ENCODE measurements at regions not wholly inside any gene's neighbourhood (a gene's known extent, or its start where the extent isn't known, plus 50 kb on each side); places are given as distances from the start of the nearest gene placed in this dataset.

DNA sequence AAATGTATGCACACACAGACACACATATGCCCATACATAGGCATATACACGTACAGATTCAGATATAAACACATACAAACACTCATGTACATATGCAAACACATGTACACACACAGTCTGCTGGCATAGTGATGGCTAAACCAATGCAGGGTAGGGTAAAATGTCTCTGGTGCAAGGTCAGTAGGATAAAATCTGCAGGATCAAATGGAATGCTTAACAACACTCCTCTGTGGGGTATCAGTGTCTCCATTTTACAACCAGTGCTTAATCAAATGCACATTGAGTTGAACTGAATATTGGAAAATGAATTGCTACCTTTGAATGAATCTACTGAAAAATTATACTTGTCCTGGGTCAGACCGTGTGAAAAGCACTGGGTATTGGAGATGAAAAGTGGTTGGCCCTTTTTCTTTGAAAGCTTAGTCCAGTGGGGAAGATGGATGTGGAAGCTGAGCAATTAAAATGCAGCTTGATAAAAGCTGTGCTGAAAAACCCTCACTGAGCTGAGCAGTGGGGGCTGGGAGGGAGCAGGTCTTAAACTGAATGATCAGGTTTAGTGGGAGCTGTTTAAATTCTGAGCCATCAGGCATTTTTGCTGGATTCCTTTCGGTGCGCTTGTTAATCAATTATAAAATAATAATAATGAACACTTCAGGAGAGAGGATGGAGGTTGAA is 314.7 kb downstream of the HAPSTR1 start:
- Mint-ChIP-seq H3K4me1 (peaks cover 16% of the 10 kb centered on the region), H3K36me3 (no peaks in the 10 kb centered on the region), H3K27ac (no peak overlapping the region), H3K9me3 (no peaks in the 10 kb centered on the region), H3K4me3 (no peak overlapping the region), H3K27me3 (ENCODE audit: low read depth) (no peaks in the 10 kb centered on the region)
- ATAC-seq = no peak
- no peak for DNase-seq (ENCODE audit: low spot score)
- ChIA-PET CTCF (no interaction called here), POLR2A (no interaction called here)
- TF ChIP-seq ZNF232 (CRISPR knock-in tag; IDR thresholded peaks at IDR 0.05) (no peak), RORB (CRISPR knock-in tag; IDR thresholded peaks at IDR 0.05) (no peak), TEAD1 (CRISPR knock-in tag; IDR thresholded peaks at IDR 0.05) (no peak)

DNA sequence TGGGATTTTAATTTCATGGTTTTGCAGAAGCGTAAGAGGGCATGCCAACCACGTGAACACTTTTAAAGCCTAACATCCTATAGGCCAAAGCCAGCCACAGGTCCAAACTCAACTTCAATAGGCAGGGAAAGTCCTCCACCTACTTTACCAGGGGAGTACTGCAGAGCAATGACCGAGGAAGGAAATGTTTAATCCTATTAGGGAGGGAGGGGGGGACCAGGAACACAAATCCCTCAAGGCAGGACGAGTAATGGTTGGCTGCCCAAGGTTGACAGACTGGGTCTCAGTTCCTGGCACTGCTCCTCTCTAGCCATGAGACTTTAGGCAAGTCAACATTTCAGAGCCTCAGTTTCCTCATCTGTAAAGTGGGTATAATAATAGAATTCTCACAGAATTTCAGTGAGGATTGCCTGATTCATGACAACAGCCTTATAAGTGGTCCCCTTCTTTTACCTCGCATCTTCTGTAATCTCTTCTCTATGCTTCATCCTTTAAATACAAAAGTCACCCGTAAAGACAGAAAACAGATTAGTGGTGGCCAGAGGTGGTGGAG is 315.8 kb downstream of the HAPSTR1 start:
- TF ChIP-seq ETV6 (CRISPR knock-in tag; IDR thresholded peaks at IDR 0.05) (no peak), NR3C1 (CRISPR knock-in tag; conservative IDR thresholded peaks at IDR 0.05; ENCODE audit: low read depth) (no peak), NFYB (CRISPR knock-in tag; conservative IDR thresholded peaks at IDR 0.05; ENCODE audit: low read depth) (no peak), ZNF671 (CRISPR knock-in tag; IDR thresholded peaks at IDR 0.05) (no peak), TP53 (CRISPR knock-in tag; IDR thresholded peaks at IDR 0.05) (no peak), IRF2 (CRISPR knock-in tag; IDR thresholded peaks at IDR 0.05; ENCODE audit: borderline replicate concordance, low read depth) (no peak), ATF1 (CRISPR knock-in tag; IDR thresholded peaks at IDR 0.05) (no peak)
- TF ChIP-seq, protein P1, sequence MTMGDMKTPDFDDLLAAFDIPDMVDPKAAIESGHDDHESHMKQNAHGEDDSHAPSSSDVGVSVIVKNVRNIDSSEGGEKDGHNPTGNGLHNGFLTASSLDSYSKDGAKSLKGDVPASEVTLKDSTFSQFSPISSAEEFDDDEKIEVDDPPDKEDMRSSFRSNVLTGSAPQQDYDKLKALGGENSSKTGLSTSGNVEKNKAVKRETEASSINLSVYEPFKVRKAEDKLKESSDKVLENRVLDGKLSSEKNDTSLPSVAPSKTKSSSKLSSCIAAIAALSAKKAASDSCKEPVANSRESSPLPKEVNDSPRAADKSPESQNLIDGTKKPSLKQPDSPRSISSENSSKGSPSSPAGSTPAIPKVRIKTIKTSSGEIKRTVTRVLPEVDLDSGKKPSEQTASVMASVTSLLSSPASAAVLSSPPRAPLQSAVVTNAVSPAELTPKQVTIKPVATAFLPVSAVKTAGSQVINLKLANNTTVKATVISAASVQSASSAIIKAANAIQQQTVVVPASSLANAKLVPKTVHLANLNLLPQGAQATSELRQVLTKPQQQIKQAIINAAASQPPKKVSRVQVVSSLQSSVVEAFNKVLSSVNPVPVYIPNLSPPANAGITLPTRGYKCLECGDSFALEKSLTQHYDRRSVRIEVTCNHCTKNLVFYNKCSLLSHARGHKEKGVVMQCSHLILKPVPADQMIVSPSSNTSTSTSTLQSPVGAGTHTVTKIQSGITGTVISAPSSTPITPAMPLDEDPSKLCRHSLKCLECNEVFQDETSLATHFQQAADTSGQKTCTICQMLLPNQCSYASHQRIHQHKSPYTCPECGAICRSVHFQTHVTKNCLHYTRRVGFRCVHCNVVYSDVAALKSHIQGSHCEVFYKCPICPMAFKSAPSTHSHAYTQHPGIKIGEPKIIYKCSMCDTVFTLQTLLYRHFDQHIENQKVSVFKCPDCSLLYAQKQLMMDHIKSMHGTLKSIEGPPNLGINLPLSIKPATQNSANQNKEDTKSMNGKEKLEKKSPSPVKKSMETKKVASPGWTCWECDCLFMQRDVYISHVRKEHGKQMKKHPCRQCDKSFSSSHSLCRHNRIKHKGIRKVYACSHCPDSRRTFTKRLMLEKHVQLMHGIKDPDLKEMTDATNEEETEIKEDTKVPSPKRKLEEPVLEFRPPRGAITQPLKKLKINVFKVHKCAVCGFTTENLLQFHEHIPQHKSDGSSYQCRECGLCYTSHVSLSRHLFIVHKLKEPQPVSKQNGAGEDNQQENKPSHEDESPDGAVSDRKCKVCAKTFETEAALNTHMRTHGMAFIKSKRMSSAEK (CRISPR knock-in tag; IDR thresholded peaks at IDR 0.05; ENCODE audit: borderline replicate concordance) = no peak
- TF ChIP-seq, protein P2, sequence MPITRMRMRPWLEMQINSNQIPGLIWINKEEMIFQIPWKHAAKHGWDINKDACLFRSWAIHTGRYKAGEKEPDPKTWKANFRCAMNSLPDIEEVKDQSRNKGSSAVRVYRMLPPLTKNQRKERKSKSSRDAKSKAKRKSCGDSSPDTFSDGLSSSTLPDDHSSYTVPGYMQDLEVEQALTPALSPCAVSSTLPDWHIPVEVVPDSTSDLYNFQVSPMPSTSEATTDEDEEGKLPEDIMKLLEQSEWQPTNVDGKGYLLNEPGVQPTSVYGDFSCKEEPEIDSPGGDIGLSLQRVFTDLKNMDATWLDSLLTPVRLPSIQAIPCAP (CRISPR knock-in tag; IDR thresholded peaks at IDR 0.05) = no peak
- Mint-ChIP-seq H3K36me3 (no peaks in the 10 kb centered on the region), H3K4me3 (no peak overlapping the region), H3K4me1 (peaks cover 16% of the 10 kb centered on the region), H3K27me3 (ENCODE audit: low read depth) (no peaks in the 10 kb centered on the region), H3K27ac (no peak overlapping the region), H3K9me3 (no peaks in the 10 kb centered on the region)
- DNase-seq (ENCODE audit: low spot score) (no peak), ATAC-seq (no peak)
- ChIA-PET CTCF (no interaction called here), POLR2A (no interaction called here)

DNA sequence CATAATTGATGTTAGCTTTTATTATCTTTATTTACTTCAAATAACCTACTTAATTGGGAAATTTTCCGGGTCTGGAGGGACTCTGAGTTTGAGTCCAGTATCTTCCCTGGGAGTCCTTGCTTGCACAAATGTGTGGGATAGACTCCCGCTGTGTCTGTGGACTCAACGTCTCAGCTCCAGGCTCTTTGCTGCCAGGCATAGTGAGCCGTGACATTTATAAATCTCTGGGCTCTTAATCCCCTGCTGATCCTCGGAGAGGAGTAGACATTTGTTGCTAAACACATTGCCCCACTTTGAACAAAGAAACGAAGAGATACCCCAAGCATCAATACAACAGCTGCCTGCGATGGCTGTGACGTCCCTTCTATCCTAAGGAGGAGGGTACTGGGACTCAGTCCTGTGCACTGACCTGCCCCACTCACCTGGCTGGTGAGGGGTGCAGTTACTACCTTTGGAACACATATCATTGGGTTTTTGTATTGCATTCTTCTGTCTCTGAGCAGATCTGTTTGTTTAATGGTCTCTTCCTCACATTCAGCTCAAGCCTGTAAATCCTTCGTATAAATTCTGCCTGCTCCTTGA is 316.9 kb downstream of the HAPSTR1 start:
- H3K9me3 Mint-ChIP-seq = no peaks in the 10 kb centered on the region
- H3K4me1 Mint-ChIP-seq = peaks cover 16% of the 10 kb centered on the region
- ChIA-PET CTCF (no interaction called here), POLR2A (no interaction called here)
- H3K27ac Mint-ChIP-seq = no peak overlapping the region
- no peak for ATAC-seq
- H3K4me3 Mint-ChIP-seq = no peak overlapping the region
- H3K27me3 Mint-ChIP-seq (ENCODE audit: low read depth) = no peaks in the 10 kb centered on the region
- no peaks in the 10 kb centered on the region for H3K36me3 Mint-ChIP-seq
- DNase-seq (ENCODE audit: low spot score) = no peak
- TF ChIP-seq, protein P3, sequence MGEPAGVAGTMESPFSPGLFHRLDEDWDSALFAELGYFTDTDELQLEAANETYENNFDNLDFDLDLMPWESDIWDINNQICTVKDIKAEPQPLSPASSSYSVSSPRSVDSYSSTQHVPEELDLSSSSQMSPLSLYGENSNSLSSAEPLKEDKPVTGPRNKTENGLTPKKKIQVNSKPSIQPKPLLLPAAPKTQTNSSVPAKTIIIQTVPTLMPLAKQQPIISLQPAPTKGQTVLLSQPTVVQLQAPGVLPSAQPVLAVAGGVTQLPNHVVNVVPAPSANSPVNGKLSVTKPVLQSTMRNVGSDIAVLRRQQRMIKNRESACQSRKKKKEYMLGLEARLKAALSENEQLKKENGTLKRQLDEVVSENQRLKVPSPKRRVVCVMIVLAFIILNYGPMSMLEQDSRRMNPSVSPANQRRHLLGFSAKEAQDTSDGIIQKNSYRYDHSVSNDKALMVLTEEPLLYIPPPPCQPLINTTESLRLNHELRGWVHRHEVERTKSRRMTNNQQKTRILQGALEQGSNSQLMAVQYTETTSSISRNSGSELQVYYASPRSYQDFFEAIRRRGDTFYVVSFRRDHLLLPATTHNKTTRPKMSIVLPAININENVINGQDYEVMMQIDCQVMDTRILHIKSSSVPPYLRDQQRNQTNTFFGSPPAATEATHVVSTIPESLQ (CRISPR knock-in tag; IDR thresholded peaks at IDR 0.05) = no peak
- no peak for TF ChIP-seq ZNF317 (CRISPR knock-in tag; IDR thresholded peaks at IDR 0.05; ENCODE audit: borderline replicate concordance, low read depth)
- TF ChIP-seq GABPB1 (CRISPR knock-in tag; IDR thresholded peaks at IDR 0.05) = no peak
- TF ChIP-seq ATF1 (CRISPR knock-in tag; IDR thresholded peaks at IDR 0.05) = no peak
- TF ChIP-seq CREM (CRISPR knock-in tag; IDR thresholded peaks at IDR 0.05) = no peak
- no peak for TF ChIP-seq NR3C1 (CRISPR knock-in tag; conservative IDR thresholded peaks at IDR 0.05; ENCODE audit: low read depth)
- no peak for TF ChIP-seq CBFB (CRISPR knock-in tag; IDR thresholded peaks at IDR 0.05; ENCODE audit: low read depth)
- no peak for TF ChIP-seq NR1H2 (CRISPR knock-in tag; IDR thresholded peaks at IDR 0.05)
- TF ChIP-seq, protein P4, sequence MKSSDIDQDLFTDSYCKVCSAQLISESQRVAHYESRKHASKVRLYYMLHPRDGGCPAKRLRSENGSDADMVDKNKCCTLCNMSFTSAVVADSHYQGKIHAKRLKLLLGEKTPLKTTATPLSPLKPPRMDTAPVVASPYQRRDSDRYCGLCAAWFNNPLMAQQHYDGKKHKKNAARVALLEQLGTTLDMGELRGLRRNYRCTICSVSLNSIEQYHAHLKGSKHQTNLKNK (CRISPR knock-in tag; IDR thresholded peaks at IDR 0.05) = no peak
- TF ChIP-seq, protein P5, sequence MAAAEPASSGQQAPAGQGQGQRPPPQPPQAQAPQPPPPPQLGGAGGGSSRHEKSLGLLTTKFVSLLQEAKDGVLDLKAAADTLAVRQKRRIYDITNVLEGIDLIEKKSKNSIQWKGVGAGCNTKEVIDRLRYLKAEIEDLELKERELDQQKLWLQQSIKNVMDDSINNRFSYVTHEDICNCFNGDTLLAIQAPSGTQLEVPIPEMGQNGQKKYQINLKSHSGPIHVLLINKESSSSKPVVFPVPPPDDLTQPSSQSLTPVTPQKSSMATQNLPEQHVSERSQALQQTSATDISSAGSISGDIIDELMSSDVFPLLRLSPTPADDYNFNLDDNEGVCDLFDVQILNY (CRISPR knock-in tag; IDR thresholded peaks at IDR 0.05) = no peak
- TF ChIP-seq TCF7 (CRISPR knock-in tag; IDR thresholded peaks at IDR 0.05; ENCODE audit: low read depth) = no peak
- TF ChIP-seq SOX15 (CRISPR knock-in tag; IDR thresholded peaks at IDR 0.05) = no peak
- no peak for TF ChIP-seq SMAD4 (CRISPR knock-in tag; IDR thresholded peaks at IDR 0.05)
- TF ChIP-seq, protein P6, sequence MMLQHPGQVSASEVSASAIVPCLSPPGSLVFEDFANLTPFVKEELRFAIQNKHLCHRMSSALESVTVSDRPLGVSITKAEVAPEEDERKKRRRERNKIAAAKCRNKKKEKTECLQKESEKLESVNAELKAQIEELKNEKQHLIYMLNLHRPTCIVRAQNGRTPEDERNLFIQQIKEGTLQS (CRISPR knock-in tag; conservative IDR thresholded peaks at IDR 0.05) = no peak
- no peak for TF ChIP-seq FOXK1 (CRISPR knock-in tag; IDR thresholded peaks at IDR 0.05)

Measured in WTC11 (cell line).